ENCODE measurements at regions not wholly inside any gene's neighbourhood (a gene's known extent, or its start where the extent isn't known, plus 50 kb on each side); places are given as distances from the start of the nearest gene placed in this dataset.
"Not testable (repeated sequence)": the region's sequence is repeated elsewhere in the genome, so short reads cannot be mapped to it uniquely, and the experiment has no call there.

DNA sequence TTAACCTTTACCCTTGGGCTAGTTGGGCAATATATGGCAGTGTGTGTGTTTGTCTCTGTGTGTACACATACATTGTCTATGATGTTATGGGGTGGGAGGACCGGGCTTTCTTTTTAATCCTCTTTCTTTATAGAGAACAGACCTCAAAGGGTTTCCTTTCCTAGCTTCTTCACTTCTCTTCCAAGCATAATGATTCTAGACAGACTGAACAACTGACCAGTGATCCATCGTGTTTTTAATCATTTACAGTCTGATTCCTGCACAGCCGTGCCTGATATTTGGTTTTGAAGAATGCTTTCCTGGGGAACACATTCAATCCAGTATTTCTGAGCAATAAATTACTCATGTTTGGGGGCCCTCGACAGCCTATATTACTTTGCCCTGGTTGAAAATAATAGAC lies 481.1 kb upstream of the DCN start:
- no peaks in the 10 kb centered on the region for H3K4me1 Mint-ChIP-seq

DNA sequence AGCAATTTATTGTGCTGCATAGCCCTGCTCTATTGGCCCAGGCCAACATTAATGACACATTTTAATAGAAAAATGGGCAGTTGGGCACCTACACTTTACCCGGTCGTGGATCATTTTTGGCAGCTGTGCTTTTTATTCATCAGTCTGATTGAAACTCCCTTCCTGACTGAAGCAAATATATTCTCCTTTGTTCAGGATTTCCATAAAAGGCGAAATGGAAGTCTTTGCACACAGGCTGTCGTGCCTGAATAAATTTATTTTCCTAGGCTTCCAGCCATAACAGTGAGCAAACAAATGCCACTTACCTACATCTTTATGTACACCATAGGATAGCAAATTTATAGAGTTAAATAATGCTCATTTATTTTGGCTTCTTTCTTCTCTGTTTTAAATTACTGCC lies 480.7 kb upstream of the DCN start:
- no peaks in the 10 kb centered on the region for H3K4me1 Mint-ChIP-seq
- no peak overlapping the region for H3K27ac Mint-ChIP-seq
- H3K27me3 Mint-ChIP-seq, result peaks cover 0 to 5% of the 10 kb centered on the region in 2 donors
- no peaks in the 10 kb centered on the region for H3K9me3 Mint-ChIP-seq
- H3K4me3 Mint-ChIP-seq, result no peak overlapping the region
- no peaks in the 10 kb centered on the region for H3K36me3 Mint-ChIP-seq
- ATAC-seq (replicated peaks), result no peak
- no peak for DNase-seq

More for the DNA sequence above, 481.1 kb upstream of the DCN start:
- Mint-ChIP-seq H3K4me3 (no peak overlapping the region), H3K27me3 (peaks cover 0 to 5% of the 10 kb centered on the region in 2 donors), H3K27ac (no peak overlapping the region), H3K36me3 (no peaks in the 10 kb centered on the region), H3K9me3 (peaks cover 0 to under 1% of the 10 kb centered on the region in 2 donors)
- DNase-seq, result no peak
- ATAC-seq (replicated peaks), result no peak

DNA sequence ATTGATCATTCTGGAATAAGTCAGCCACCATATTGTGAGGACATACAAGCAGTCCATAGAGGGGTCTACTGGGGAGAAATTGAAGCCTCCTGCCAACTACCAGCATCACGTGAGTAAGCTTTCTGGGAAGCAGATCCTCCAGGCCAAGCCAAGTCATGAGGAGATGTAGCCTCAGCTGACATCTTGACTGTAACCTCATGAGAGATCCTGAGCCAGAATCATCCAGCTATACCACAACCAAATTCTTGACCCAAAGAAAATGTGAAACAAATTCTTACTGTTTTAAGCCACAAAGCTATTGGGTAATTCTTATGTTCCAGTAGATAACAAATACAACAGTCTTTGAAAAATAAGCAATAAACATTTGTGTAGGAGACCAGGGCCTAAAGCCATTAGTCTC lies 479.4 kb upstream of the DCN start:
- H3K4me1 Mint-ChIP-seq, result peaks cover 0 to 2% of the 10 kb centered on the region in 2 donors
- no peak overlapping the region for H3K27ac Mint-ChIP-seq
- no peak for DNase-seq
- ATAC-seq (replicated peaks), result no peak
- no peak overlapping the region for H3K4me3 Mint-ChIP-seq
- H3K9me3 Mint-ChIP-seq, result no peaks in the 10 kb centered on the region
- peaks cover 0 to 5% of the 10 kb centered on the region in 2 donors for H3K27me3 Mint-ChIP-seq
- no peaks in the 10 kb centered on the region for H3K36me3 Mint-ChIP-seq

DNA sequence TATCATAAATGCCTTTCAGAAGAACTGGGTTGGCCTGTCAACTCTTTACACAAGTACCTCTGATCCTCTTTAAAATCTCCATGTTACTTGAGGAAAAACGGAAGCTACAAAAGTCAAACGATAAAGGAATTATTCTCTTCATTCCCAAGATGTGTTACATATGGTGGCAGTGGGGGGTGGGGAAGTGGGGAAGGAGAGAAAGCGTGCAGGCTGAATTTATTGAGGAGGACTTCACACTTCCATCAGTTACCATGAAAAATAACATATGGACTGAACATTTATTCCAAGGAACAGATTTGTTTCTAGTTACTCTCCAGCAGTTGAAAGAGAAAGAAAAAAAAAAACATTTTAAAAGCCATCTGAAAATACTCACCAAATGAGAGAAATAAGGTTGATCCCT lies 474.4 kb upstream of the DCN start:
- H3K9me3 Mint-ChIP-seq, result no peaks in the 10 kb centered on the region
- peaks cover 0 to 10% of the 10 kb centered on the region in 2 donors for H3K27me3 Mint-ChIP-seq
- ATAC-seq (replicated peaks) (no peak), DNase-seq (no peak)
- peaks cover 0 to 2% of the 10 kb centered on the region in 2 donors for H3K4me1 Mint-ChIP-seq
- H3K27ac Mint-ChIP-seq, result no peak overlapping the region
- no peak overlapping the region for H3K4me3 Mint-ChIP-seq
- H3K36me3 Mint-ChIP-seq, result no peaks in the 10 kb centered on the region

DNA sequence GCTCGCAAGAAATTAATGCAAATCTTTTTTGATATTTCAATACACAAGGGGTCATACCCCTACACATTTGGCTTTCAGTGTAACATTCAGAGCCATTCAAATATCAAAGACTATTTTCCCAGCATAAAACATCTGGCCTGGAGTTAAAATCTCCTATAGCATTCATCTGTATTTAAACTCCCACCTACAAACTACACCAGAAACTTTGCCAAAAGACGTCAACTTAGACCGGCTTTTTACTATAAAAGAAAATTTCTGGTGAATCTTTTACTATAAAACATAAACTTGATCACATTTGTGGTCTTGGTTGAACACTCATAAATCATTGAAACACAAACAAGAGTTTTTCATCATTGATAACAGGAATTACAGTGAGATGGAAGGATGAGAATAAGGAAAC lies 473.3 kb upstream of the DCN start:
- H3K9me3 Mint-ChIP-seq, result peaks cover 2% of the 10 kb centered on the region in 2 donors
- peaks cover 4 to 14% of the 10 kb centered on the region in 2 donors for H3K27me3 Mint-ChIP-seq
- H3K4me1 Mint-ChIP-seq, result peaks cover 0 to 2% of the 10 kb centered on the region in 2 donors
- H3K27ac Mint-ChIP-seq, result no peak overlapping the region
- DNase-seq (no peak), ATAC-seq (replicated peaks) (no peak)
- no peak overlapping the region for H3K4me3 Mint-ChIP-seq
- H3K36me3 Mint-ChIP-seq, result no peaks in the 10 kb centered on the region

DNA sequence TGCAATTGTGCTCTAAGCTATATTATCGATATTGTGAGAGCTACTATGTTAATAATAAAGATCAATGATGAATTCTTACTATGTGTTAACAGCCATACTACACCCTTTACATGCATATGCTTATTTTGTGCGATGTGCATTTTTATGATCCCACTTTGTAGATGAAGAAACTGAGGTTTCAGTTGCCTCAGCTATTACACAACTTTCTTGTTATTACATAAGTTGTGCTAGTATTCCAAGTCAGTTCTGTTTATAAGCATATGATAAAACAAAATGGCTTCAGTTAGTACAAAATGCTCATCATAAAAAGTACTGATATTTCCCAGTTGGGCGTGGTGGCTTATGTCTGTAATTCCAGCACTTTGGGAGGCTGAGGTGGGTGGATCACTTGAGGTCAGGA lies 471.5 kb upstream of the DCN start:
- no peak for DNase-seq
- no peak for ATAC-seq (replicated peaks)
- H3K36me3 Mint-ChIP-seq, result no peaks in the 10 kb centered on the region
- peaks cover 2 to 4% of the 10 kb centered on the region in 2 donors for H3K9me3 Mint-ChIP-seq
- H3K27ac Mint-ChIP-seq, result no peak overlapping the region
- peaks cover 0 to 2% of the 10 kb centered on the region in 2 donors for H3K4me1 Mint-ChIP-seq
- no peak overlapping the region for H3K4me3 Mint-ChIP-seq
- H3K27me3 Mint-ChIP-seq, result peaks cover 7 to 14% of the 10 kb centered on the region in 2 donors

DNA sequence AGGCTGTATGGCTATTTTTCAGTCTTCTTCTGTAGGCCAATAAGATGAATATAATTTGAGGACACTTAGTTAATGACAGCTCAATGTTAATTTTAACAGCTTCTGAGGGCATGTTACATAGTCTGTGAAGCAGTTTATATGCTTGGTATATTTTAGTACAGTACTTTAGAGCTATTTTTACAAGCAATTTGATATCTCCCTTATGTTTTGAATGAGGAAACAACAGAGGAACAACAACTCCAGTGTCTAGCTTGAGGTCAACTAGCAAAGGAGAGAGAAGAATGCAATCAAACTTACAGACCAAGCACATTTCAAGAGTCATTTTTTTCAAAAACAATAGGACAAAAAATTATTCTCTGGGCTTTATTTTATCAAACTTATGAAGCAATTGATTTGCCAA lies 469.1 kb upstream of the DCN start:
- H3K9me3 Mint-ChIP-seq, result peaks cover 2 to 4% of the 10 kb centered on the region in 2 donors
- ATAC-seq (replicated peaks) (no peak), DNase-seq (no peak)
- no peaks in the 10 kb centered on the region for H3K4me1 Mint-ChIP-seq
- no peak overlapping the region for H3K4me3 Mint-ChIP-seq
- H3K36me3 Mint-ChIP-seq, result no peaks in the 10 kb centered on the region
- no peak overlapping the region for H3K27ac Mint-ChIP-seq
- H3K27me3 Mint-ChIP-seq, result peaks cover 14 to 17% of the 10 kb centered on the region in 2 donors

DNA sequence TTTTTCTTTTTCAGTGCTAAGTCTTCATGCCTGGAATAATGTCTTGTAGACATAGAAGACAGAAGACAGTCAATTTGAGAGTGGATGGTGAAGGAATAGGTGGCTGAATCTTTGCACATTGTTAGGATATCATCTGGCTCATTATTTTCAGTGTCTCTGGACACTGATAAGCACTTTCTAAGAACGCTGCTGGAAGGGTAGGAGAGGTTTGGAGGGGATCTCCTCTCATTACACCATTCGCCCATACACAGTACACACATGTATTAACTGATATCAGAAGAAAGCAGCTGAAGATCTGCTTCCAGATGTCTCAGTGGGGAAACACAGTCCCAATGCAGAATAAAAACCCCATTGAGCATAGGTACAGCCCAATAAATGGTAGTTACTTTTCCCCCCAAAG lies 461.1 kb upstream of the DCN start:
- no peaks in the 10 kb centered on the region for H3K9me3 Mint-ChIP-seq
- H3K27ac Mint-ChIP-seq, result no peak overlapping the region
- peaks cover 6 to 10% of the 10 kb centered on the region in 2 donors for H3K27me3 Mint-ChIP-seq
- ATAC-seq (replicated peaks) (no peak), DNase-seq (no peak)
- no peak overlapping the region for H3K4me3 Mint-ChIP-seq
- H3K4me1 Mint-ChIP-seq, result no peaks in the 10 kb centered on the region
- H3K36me3 Mint-ChIP-seq, result no peaks in the 10 kb centered on the region

DNA sequence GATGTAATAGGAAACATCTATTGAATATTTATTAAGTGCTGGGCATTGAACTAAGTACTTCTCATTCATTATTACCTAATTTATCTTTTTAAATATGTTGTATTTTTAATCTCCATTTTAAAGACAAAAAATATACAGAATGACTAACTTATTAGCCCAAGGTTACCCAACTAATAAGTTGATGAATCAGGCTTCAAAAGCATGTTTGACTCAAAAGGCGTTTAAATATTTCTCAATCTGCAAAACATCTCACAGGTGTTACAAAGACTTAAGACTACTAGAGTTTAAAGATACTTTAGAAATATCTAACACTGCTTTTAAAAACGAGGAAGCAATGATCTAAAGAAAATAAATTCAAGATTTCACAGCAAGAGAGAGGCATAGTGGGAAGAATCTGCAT lies 457.4 kb upstream of the DCN start:
- DNase-seq, result no peak
- ATAC-seq (replicated peaks), result no peak
- no peaks in the 10 kb centered on the region for H3K9me3 Mint-ChIP-seq
- peaks cover 5 to 15% of the 10 kb centered on the region in 2 donors for H3K27me3 Mint-ChIP-seq
- H3K27ac Mint-ChIP-seq, result no peak overlapping the region
- no peaks in the 10 kb centered on the region for H3K4me1 Mint-ChIP-seq
- H3K36me3 Mint-ChIP-seq, result no peaks in the 10 kb centered on the region
- no peak overlapping the region for H3K4me3 Mint-ChIP-seq

DNA sequence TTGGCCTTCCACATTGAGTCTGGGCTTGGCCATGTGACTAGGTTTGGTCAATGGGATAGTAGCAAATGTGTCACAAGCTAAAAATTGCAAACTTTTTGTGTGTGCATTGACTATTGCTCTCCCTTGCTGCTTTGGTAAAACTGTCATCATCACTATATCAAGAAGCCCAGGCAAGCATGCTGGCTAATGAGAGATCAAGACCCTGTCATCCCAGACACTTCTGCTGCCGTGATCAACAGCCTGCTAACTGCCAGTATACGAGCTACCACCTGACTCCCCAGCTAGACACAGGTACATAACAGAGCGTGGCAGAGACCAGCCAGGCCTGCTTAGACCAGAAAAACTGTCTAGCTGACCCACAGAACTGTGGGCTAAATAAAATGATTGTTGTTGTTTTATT lies 456.7 kb upstream of the DCN start:
- Mint-ChIP-seq H3K4me3 (no peak overlapping the region), H3K27ac (no peak overlapping the region), H3K4me1 (no peaks in the 10 kb centered on the region), H3K36me3 (no peaks in the 10 kb centered on the region), H3K27me3 (peaks cover 5 to 17% of the 10 kb centered on the region in 2 donors), H3K9me3 (no peaks in the 10 kb centered on the region)
- ATAC-seq (replicated peaks) (no peak), DNase-seq (no peak)

DNA sequence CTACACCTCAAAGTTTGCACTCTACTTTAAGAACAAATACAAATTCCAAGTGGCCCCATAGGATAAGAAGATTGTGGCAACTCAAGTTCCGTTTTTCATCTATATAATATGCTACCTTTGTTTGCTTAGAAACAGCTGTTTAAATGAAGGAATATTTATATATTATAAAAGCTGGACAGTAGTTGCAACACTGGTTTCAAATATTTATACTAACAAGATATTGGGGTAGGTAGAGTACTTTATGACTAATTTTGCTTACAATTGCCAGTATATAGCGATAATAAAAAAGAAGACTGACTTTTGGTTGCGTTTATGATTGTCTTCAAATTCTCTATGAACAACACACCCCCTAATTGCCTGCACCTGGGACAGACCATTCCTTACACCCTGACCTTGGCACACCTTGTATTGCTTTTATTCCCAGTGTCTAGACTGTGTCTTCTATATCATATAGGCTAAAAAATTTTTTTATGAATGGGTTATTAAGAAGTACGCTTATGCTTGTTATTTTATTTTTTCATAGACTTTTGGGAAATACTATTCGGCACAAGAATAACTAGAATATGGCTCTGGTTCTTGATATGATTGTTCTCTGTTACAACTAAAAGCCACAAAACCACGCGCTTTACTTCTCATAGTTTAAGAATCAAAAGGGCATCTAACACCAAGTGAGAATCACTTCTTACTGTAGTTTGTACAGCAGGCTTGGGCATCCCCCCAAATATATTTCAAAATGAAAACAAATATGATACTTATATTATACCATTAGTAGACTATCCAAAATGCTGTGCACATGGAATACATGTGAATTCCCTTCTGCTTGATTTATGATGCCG lies 455.4 kb upstream of the DCN start:
- Mint-ChIP-seq H3K4me1 (no peaks in the 10 kb centered on the region), H3K27ac (no peak overlapping the region), H3K27me3 (peaks cover 5 to 17% of the 10 kb centered on the region in 2 donors), H3K9me3 (no peaks in the 10 kb centered on the region), H3K4me3 (no peak overlapping the region), H3K36me3 (no peaks in the 10 kb centered on the region)
- DNase-seq, result no peak
- ATAC-seq (replicated peaks), result peak; percentile 33 to 45

DNA sequence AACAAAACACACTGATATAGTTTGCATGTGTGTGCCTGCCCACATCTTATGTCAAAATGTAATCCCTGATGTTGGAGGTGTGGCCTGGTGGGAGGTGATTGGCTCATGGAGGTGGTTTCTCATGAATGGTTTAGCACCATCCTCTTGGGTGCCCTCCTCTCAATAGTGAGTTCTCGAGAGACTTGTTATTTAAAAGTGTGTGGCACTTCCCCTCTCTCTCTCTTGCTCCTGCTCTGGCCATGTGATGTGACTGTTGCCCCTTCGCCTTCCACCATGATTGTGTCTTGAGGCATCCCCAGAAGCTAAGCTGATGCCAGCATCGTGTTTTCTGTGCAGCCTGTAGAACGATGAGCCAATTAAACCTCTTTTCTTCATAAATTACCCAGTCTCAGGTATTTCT lies 454.1 kb upstream of the DCN start:
- H3K36me3 Mint-ChIP-seq, result no peaks in the 10 kb centered on the region
- no peaks in the 10 kb centered on the region for H3K9me3 Mint-ChIP-seq
- H3K27ac Mint-ChIP-seq, result no peak overlapping the region
- no peak overlapping the region for H3K4me3 Mint-ChIP-seq
- DNase-seq (no peak), ATAC-seq (replicated peaks) (no peak)
- H3K27me3 Mint-ChIP-seq, result peaks cover 5 to 20% of the 10 kb centered on the region in 2 donors
- H3K4me1 Mint-ChIP-seq, result no peaks in the 10 kb centered on the region

DNA sequence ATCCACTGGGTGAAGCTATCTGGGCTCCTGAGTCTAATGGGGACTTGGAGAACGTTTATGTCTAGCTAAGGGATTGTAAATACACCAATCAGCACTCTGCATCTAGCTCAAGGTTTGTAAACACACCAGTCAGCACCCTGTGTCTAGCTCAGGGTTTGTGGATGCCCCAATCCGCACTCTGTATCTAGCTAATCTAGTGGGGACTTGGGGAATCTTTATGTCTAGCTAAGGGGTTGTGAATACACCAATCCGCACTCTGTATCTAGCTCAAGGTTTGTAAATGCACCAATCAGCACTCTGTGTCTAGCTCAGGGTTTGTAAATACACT lies 451.7 kb upstream of the DCN start:
- not testable (repeated sequence) for H3K4me3 Mint-ChIP-seq; H3K4me1 Mint-ChIP-seq; ATAC-seq (replicated peaks); DNase-seq; H3K27ac Mint-ChIP-seq; H3K36me3 Mint-ChIP-seq; H3K9me3 Mint-ChIP-seq
- peaks cover 5 to 17% of the 10 kb centered on the region in 2 donors for H3K27me3 Mint-ChIP-seq

DNA sequence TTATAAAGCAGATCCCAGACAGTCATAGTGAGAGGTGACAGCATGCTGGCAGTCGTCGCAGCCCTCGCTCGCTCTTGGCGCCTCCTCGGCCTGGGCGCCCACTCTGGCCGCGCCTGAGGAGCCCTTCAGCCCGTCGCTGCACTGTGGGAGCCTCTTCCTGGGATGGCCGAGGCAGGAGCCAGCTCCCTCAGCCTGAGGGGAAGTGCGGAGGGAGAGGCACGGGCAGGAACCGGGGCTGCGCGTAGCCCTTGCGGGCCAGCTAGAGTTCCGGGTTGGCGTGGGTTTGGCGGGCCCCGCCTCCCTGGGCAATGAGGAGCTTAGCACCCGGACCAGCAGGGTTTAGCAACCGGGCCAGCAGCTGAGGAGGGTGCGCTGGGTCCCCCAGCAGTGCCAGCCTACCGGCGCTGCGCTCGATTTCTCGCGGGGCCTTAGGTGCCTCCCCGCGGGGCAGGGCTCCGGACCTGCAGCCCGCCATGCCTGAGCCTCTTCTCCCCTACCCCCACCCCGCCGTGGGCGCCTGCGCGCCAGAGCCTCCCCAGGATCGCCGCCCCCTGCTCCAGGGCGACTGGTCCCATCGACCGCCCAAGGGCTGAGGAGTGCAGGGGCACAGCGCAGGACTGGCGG lies 451.2 kb upstream of the DCN start:
- H3K27me3 Mint-ChIP-seq, result peaks cover 5 to 17% of the 10 kb centered on the region in 2 donors
- H3K36me3 Mint-ChIP-seq, result no peaks in the 10 kb centered on the region
- no peaks in the 10 kb centered on the region for H3K9me3 Mint-ChIP-seq
- DNase-seq (no peak), ATAC-seq (replicated peaks) (no peak)
- H3K4me3 Mint-ChIP-seq, result no peak overlapping the region
- no peaks in the 10 kb centered on the region for H3K4me1 Mint-ChIP-seq
- no peak overlapping the region for H3K27ac Mint-ChIP-seq

DNA sequence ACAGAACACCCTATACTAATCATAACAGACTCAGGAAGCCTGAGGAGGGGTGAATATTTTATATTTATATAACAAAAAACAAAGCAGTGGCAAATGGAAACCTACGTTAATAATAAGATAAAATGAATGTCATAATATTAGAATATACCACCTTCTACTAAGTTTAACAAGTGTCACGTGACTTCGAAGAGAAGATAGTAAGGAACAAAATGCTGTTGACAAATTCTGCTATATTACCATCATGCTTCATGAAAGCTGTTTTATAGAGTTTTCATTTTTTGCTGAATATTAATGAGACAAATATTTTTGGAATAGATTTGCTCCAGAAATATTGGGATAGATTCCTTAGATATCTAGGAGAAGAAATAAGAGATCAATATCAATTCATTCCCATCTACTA lies 450.6 kb upstream of the DCN start:
- ATAC-seq (replicated peaks), result no peak
- Mint-ChIP-seq H3K36me3 (no peaks in the 10 kb centered on the region), H3K27me3 (peaks cover 8 to 17% of the 10 kb centered on the region in 2 donors), H3K4me1 (no peaks in the 10 kb centered on the region), H3K4me3 (no peak overlapping the region), H3K27ac (no peak overlapping the region), H3K9me3 (no peaks in the 10 kb centered on the region)
- DNase-seq, result no peak
